HG03175 (cell line): ENCODE measurements at regions not wholly inside any gene's neighbourhood (a gene's known extent, or its start where the extent isn't known, plus 50 kb on each side); places are given as distances from the start of the nearest gene placed in this dataset.

Experiments used
- ATAC-seq: cut with Tn5 transposase; IDR thresholded peaks from one replicate; pipeline ENCODE4 v1.9.1; 2021; ENCODE audit warnings: mild to moderate bottlenecking, moderate library complexity; ENCODE audit not compliant: unreplicated experiment

- no peak for ATAC-seq
Measured at GRCh38 chr7:130877991-130878305, 143.9 kb upstream of the KLF14 start.

- ATAC-seq, result no peak
Measured at GRCh38 chr7:130878785-130879184, 144.8 kb upstream of the KLF14 start.

GRCh38 chr7:130879191-130879590 lies 145.2 kb upstream of the KLF14 start:
- no peak for ATAC-seq

GRCh38 chr7:130880668-130881067 lies 146.7 kb upstream of the KLF14 start:
- ATAC-seq, result no peak

- ATAC-seq, result no peak
Measured at GRCh38 chr7:130881091-130881798, 147.2 kb upstream of the KLF14 start.

GRCh38 chr7:130881799-130882141 lies 147.8 kb upstream of the KLF14 start:
- no peak for ATAC-seq

GRCh38 chr7:130882396-130882795 lies 148.4 kb upstream of the KLF14 start:
- ATAC-seq, result no peak

GRCh38 chr7:130883928-130884327 lies 149.9 kb upstream of the KLF14 start:
- ATAC-seq, result no peak

GRCh38 chr7:130884437-130885417 lies 150.7 kb upstream of the KLF14 start:
- no peak for ATAC-seq

GRCh38 chr7:130886438-130887135 lies 152.6 kb upstream of the KLF14 start:
- no peak for ATAC-seq

GRCh38 chr7:130887182-130887956 lies 153.4 kb upstream of the KLF14 start:
- no peak for ATAC-seq

GRCh38 chr7:130887957-130888371 lies 154.0 kb upstream of the KLF14 start:
- no peak for ATAC-seq

- no peak for ATAC-seq
Measured at GRCh38 chr7:130888468-130888867, 154.5 kb upstream of the KLF14 start.

- ATAC-seq, result no peak
Measured at GRCh38 chr7:130890176-130891020, 156.4 kb upstream of the KLF14 start.

- no peak for ATAC-seq
Measured at GRCh38 chr7:130891254-130892094, 157.5 kb upstream of the KLF14 start.

- no peak for ATAC-seq
Measured at GRCh38 chr7:130893441-130893894, 159.5 kb upstream of the KLF14 start.

GRCh38 chr7:130894146-130894908 lies 160.3 kb upstream of the KLF14 start:
- no peak for ATAC-seq
